Astrocyte (in vitro differentiated cells and primary cell): ENCODE measurements at regions not wholly inside any gene's neighbourhood (a gene's known extent, or its start where the extent isn't known, plus 50 kb on each side); places are given as distances from the start of the nearest gene placed in this dataset.

ENCODE experiments used
- CTCF ChIP-seq: IDR thresholded peaks from 2 replicates; pipeline ENCODE4 v1.5.1; 2011; ENCODE audit warnings: low read depth, mild to moderate bottlenecking, inconsistent platforms, low read length, moderate library complexity; ENCODE audit not compliant: insufficient read depth
- EZH2 ChIP-seq: IDR thresholded peaks from 2 replicates; pipeline ENCODE4 v1.6.1; 2012; ENCODE audit warnings: mild to moderate bottlenecking, low read length, inconsistent platforms; ENCODE audit not compliant: insufficient read depth

GRCh38 chr4:3634281-3634857 is 102.1 kb upstream of the LRPAP1 start:
- TF ChIP-seq CTCF (no peak), EZH2 (no peak)
